ENCODE measurements at regions not wholly inside any gene's neighbourhood (a gene's known extent, or its start where the extent isn't known, plus 50 kb on each side); places are given as distances from the start of the nearest gene placed in this dataset.

DNA sequence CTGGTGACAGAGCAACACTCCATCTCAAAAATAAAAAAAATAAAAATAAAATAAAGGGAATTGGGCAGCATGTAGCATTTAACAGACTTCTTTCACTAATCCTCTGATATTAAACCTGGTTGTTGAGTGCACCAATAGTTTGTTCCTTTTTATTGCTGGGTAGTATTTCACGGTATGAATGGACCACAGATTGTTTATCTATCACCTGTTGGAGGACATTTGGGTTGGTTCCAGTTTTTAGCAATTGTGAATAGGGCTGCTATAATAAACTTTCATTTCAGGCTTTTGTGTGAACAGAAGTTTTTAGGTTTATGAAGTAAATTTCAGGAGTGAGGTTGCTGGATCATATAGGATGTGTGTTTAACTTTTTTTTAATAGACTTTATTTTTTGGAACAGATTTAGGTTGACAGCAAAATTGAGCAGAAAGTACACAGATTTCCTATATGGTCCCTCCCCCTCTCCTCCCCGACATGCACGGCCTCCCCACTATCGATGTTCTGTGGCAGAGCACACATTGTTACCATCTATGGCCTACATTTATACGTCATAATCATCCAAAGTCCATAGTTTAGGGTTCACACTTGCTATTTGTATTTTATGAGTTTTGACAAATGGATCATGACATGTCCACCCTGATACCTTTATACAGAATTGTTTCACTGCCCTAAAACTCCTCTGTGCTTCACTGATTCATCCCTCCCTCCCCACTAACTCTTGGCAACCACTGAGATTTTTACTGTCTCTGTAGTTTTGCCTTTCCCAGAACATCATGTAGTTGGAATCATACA is 66.1 kb upstream of the TMPRSS2 start:
- H3K18ac ChIP-seq (ENCODE audit: extremely low read depth, low read length) = no peak overlapping the region
- H3K79me2 ChIP-seq (ENCODE audit: control insufficient read depth in 1 of 2, insufficient read depth in 2 of 2, low read length in 2 of 2) = no peaks in the 10 kb centered on the region
- no peaks in the 10 kb centered on the region for H4K20me1 ChIP-seq (replicated peaks in 1 of 2; ENCODE audit: control insufficient read depth in 1 of 2, insufficient read depth in 2 of 2, low read length in 2 of 2)
- CTCF ChIA-PET (ENCODE audit: partially characterized antibody) = interaction anchor here (0.6 kb wide), 1 partner anchor 35 kb away, joined by 5 read pairs; no protein-coding TSS in a partner anchor
- no peak overlapping the region for H4K91ac ChIP-seq (replicated peaks; ENCODE audit: insufficient read length, low read length)
- no peaks in the 10 kb centered on the region for H3K4me1 ChIP-seq (replicated peaks in 1 of 4; ENCODE audit: control insufficient read depth in 3 of 4, insufficient read depth in 4 of 4, low read length in 3 of 4)
- no peaks in the 10 kb centered on the region for H3K23me2 ChIP-seq (ENCODE audit: low read depth, low read length)
- H3K23ac ChIP-seq (ENCODE audit: insufficient read length) = no peak overlapping the region
- POLR2A ChIA-PET (ENCODE audit: partially characterized antibody) = no interaction called here
- no peak for FAIRE-seq
- no peak overlapping the region for H3K4me3 ChIP-seq (ENCODE audit: extremely low read depth in 1 of 4, insufficient read depth in 2 of 4, low read depth in 3 of 4, low read length in 4 of 4)
- H3K9me3 ChIP-seq (ENCODE audit: insufficient read depth in 2 of 2, low read depth in 1 of 2, low read length in 1 of 2) = peaks cover 10 to 15% of the 10 kb centered on the region in 2 experiments; a peak in 3 of 4 replicates
- H3K27me3 ChIP-seq (replicated peaks in 1 of 4; ENCODE audit: control insufficient read depth in 3 of 4, extremely low read depth in 1 of 4, insufficient read depth in 3 of 4, low read length in 3 of 4) = peaks cover 0 to under 1% (median 0%) of the 10 kb centered on the region in 4 experiments; a peak in 2 of 7 replicates
- no peak overlapping the region for H2AK5ac ChIP-seq (ENCODE audit: low read depth, low read length)
- H4K5ac ChIP-seq (ENCODE audit: insufficient read length, low read depth, low read length) = no peak overlapping the region
- H2BK12ac ChIP-seq (ENCODE audit: low read depth, low read length) = no peak overlapping the region
- H2BK120ac ChIP-seq (replicated peaks; ENCODE audit: low read depth, low read length) = no peak overlapping the region
- no peak overlapping the region for H2BK15ac ChIP-seq (ENCODE audit: low read length)
- H3K36me3 ChIP-seq (ENCODE audit: control insufficient read depth in 2 of 4, insufficient read depth in 4 of 4, low read length in 3 of 4) = no peaks in the 10 kb centered on the region
- H3K27ac ChIP-seq (ENCODE audit: low read depth, low read length) = no peak overlapping the region
- no peak for DNase-seq (ENCODE audit: low read depth in 1 of 2, low spot score in 2 of 2)
- H3K4ac ChIP-seq (replicated peaks; ENCODE audit: insufficient read length, low read depth, low read length) = no peak overlapping the region
- H2BK5ac ChIP-seq (ENCODE audit: low read depth, low read length) = no peak overlapping the region
- H4K8ac ChIP-seq (ENCODE audit: extremely low read depth, insufficient read depth, low read length) = no peak overlapping the region
- no peaks in the 10 kb centered on the region for H3K79me1 ChIP-seq (ENCODE audit: low read depth, low read length)
- H2BK20ac ChIP-seq (ENCODE audit: low read length) = no peak overlapping the region
- no peak overlapping the region for H3K14ac ChIP-seq (ENCODE audit: insufficient read length)
- WGBS, 2 experiments (ENCODE audit: extremely low coverage in 1 of 2, insufficient coverage in 1 of 2, insufficient read length in 1 of 2, insufficient replicate concordance in 2 of 2, low coverage in 1 of 2, low lambda C conversion rate in 2 of 2, missing lambda C conversion rate in 1 of 2) = 93% methylated on average over 5 of the region's 5 CpGs; no CpG with 5 or more reads in 1 of the 2 experiments
- H3K56ac ChIP-seq (replicated peaks; ENCODE audit: insufficient read length, low read depth, low read length) = no peak overlapping the region
- no peak overlapping the region for H3K9ac ChIP-seq (replicated peaks in 1 of 4; ENCODE audit: extremely low read depth in 1 of 4, low read depth in 3 of 4, low read length in 3 of 4)
- H2AFZ ChIP-seq (ENCODE audit: low read length) = no peak overlapping the region
- H3K4me2 ChIP-seq (ENCODE audit: insufficient read depth in 1 of 2, low read depth in 2 of 2, low read length in 2 of 2) = no peak overlapping the region
- TF ChIP-seq, protein P1, sequence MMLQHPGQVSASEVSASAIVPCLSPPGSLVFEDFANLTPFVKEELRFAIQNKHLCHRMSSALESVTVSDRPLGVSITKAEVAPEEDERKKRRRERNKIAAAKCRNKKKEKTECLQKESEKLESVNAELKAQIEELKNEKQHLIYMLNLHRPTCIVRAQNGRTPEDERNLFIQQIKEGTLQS (IDR thresholded peaks at IDR 0.05; ENCODE audit: insufficient read depth, low read depth, low read length) = no peak
- no peak for TF ChIP-seq CTBP2 (IDR thresholded peaks at IDR 0.05; ENCODE audit: borderline replicate concordance, insufficient read depth, insufficient read length, low read length)
- TF ChIP-seq RNF2 (IDR thresholded peaks at IDR 0.05; ENCODE audit: borderline replicate concordance, low read depth, low read length, missing control alignments, poor library complexity, severe bottlenecking) = no peak

Measured in H1 (cell line).